ENCODE measurements at regions not wholly inside any gene's neighbourhood (a gene's known extent, or its start where the extent isn't known, plus 50 kb on each side); places are given as distances from the start of the nearest gene placed in this dataset.

DNA sequence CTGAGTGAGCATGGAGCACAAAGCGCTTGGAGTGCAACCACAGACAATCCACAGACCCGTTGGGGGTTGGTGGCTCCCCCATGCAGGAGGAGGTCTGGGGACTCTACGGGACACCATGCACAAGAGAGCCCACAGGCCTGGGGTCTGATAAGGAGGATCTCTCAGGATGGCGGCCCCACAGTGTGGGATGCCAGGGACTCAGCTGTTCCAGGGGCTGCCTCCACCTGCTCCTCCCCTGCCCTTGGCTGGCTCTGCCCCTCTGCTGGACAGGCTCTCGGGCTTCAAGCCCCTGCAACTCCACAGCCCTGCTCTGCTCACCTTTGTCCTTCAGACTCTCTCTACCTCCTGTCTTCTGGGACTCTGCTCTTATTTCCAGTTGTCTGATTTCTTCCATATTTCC lies 184.5 kb upstream of the CHRNA7 start:
- TF ChIP-seq, protein P1, sequence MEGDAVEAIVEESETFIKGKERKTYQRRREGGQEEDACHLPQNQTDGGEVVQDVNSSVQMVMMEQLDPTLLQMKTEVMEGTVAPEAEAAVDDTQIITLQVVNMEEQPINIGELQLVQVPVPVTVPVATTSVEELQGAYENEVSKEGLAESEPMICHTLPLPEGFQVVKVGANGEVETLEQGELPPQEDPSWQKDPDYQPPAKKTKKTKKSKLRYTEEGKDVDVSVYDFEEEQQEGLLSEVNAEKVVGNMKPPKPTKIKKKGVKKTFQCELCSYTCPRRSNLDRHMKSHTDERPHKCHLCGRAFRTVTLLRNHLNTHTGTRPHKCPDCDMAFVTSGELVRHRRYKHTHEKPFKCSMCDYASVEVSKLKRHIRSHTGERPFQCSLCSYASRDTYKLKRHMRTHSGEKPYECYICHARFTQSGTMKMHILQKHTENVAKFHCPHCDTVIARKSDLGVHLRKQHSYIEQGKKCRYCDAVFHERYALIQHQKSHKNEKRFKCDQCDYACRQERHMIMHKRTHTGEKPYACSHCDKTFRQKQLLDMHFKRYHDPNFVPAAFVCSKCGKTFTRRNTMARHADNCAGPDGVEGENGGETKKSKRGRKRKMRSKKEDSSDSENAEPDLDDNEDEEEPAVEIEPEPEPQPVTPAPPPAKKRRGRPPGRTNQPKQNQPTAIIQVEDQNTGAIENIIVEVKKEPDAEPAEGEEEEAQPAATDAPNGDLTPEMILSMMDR (IDR thresholded peaks at IDR 0.05) = no peak
- no peak for TF ChIP-seq EZH2 (IDR thresholded peaks at IDR 0.05; ENCODE audit: borderline replicate concordance, insufficient read depth, low read depth, low read length, poor library complexity, severe bottlenecking)

All from B cell (primary cell).